GM12891 (cell line): ENCODE measurements at regions not wholly inside any gene's neighbourhood (a gene's known extent, or its start where the extent isn't known, plus 50 kb on each side); places are given as distances from the start of the nearest gene placed in this dataset.

Source experiments
- POLR2A ChIP-seq: IDR thresholded peaks from 2 replicates; pipeline ENCODE4 v1.6.1; 2011; ENCODE audit warnings: low read depth, low read length, control low read depth
- POLR2AphosphoS5 ChIP-seq: IDR thresholded peaks from 2 replicates; pipeline ENCODE4 v1.6.1; 2011; ENCODE audit warnings: low read depth, low read length, control low read depth
- POU2F2 ChIP-seq: IDR thresholded peaks from 2 replicates; pipeline ENCODE4 v1.6.1; 2011; ENCODE audit warnings: low read depth, mild to moderate bottlenecking, control low read depth, low read length, moderate library complexity
- SPI1 ChIP-seq: IDR thresholded peaks from 2 replicates; pipeline ENCODE4 v1.6.1; 2011; ENCODE audit warnings: low read depth, low read length, control low read depth
- TAF1 ChIP-seq: IDR thresholded peaks from 2 replicates; pipeline ENCODE4 v1.6.1; 2011; ENCODE audit warnings: low read depth, low read length, control low read depth

DNA sequence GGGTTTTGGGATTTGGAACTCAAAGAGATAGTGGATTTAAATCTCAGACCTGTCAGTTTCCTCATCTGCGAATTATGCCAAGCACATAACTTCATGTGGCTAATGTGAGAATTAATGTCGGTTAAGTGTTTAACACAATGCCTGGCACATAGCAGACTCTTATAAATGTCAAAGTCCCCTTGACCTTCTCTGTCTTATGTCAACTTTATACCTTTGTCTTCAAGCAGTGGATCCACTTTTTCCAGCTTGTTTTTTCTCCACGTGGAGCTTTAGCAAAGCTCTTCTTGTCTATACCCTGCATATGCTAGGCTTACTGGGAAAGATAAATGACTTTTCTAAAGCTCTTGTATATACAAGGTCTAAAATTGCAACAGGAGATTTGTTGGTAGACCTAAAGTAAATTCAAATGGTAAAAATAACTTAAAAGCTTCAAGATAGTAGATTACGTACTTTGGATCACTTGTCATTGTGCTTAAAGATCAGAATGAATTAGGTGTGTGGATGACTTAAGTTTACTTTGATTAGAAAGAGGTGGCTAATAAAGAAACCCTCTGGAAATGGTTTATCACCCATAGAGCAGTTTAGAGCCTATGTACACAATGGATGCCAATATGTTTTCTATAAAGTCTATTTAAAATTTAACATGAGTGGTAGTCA, 318.3 kb upstream of the SORL1-AS1 start:
- TF ChIP-seq POLR2AphosphoS5, result no peak
- TF ChIP-seq POLR2A, result no peak
- no peak for TF ChIP-seq TAF1
- TF ChIP-seq POU2F2, result no peak
- TF ChIP-seq SPI1, result no peak
